ENCODE measurements at regions not wholly inside any gene's neighbourhood (a gene's known extent, or its start where the extent isn't known, plus 50 kb on each side); places are given as distances from the start of the nearest gene placed in this dataset.

DNA sequence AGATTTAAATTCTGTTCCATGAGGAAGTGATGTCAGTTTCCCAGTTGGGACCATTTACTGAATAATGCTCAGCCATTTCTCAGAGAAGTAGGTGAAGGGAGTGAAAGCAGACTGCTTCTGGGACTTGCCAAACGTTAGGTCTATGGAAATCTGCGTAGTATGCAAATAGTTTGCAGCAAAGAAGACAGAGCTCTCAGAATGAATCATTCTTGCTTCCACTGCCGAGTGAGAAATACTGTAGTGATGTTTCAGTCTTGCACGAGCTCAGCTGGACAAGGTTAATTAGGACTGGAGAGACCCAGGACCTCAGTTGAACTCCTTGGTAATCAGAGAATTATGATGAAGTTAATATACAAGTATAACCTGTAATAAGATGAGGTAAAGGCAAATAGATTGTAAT lies 317.7 kb upstream of the DAB1 start:
- no peak overlapping the region for H3K27ac ChIP-seq
- TF ChIP-seq ZFX (IDR thresholded peaks at IDR 0.05; ENCODE audit: borderline replicate concordance), result no peak
- TF ChIP-seq, protein P1, sequence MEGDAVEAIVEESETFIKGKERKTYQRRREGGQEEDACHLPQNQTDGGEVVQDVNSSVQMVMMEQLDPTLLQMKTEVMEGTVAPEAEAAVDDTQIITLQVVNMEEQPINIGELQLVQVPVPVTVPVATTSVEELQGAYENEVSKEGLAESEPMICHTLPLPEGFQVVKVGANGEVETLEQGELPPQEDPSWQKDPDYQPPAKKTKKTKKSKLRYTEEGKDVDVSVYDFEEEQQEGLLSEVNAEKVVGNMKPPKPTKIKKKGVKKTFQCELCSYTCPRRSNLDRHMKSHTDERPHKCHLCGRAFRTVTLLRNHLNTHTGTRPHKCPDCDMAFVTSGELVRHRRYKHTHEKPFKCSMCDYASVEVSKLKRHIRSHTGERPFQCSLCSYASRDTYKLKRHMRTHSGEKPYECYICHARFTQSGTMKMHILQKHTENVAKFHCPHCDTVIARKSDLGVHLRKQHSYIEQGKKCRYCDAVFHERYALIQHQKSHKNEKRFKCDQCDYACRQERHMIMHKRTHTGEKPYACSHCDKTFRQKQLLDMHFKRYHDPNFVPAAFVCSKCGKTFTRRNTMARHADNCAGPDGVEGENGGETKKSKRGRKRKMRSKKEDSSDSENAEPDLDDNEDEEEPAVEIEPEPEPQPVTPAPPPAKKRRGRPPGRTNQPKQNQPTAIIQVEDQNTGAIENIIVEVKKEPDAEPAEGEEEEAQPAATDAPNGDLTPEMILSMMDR (IDR thresholded peaks at IDR 0.05), result no peak

DNA sequence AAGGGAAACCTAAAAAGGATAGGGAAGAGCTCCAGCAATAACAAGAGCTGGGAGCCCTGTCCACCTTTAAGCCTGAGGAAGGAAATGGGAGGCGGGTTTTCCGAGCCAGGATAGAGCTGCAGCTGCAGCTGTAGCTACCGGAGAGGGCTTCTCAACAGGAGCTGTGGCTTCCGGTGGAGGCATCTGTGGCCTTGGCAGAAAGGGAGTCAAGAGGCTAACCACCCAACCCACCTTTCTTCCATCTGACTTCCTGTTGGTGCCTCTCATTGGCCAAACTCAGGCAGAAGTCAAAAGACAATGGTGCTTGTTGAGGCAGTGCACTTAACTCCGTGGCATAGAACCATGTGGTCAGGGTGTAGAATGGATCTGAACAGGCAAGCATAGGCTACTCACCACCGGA lies 313.1 kb upstream of the DAB1 start:
- no peak overlapping the region for H3K27ac ChIP-seq
- TF ChIP-seq, protein P1 (IDR thresholded peaks at IDR 0.05), result no peak
- no peak for TF ChIP-seq ZFX (IDR thresholded peaks at IDR 0.05; ENCODE audit: borderline replicate concordance)

DNA sequence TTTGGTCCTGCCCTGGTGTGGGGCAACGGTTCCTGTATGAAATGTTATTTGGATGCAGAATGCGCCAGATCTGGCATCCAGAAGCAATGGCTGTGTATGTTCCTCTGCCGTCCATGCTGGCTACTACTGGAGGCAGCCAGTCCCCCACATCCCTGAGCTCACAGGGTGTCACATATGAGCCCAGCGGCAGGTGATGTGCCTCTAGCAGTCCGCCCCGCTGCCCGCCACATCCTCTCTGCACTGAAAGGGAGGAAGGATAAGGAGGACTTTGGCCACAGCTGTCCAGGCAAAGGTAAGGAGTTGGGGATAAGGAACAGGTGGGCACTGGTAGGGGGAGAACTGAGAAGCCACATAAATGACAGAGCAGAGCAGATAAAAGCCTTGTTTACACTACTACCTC lies 305.3 kb upstream of the DAB1 start:
- TF ChIP-seq, protein P1 (IDR thresholded peaks at IDR 0.05), result no peak

DNA sequence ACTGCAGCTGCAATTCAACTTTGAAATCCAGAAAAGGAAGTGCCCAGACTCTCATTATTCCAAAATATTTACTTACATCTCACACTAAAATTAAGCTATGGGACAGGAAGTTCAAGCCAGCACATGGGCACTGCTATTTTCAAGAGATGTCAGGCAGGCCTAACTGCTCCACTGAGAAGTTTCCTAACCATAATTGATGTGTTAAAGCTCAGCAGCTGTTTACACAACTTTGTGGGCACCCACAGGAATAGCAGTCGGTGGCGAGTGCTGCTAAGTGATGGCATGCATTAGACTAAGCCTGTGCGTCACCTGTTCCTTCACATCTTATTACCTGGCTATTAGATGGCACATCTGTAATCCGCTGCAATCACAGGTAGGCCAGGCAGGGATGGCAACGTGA lies 303.3 kb upstream of the DAB1 start:
- H3K27ac ChIP-seq, result no peak overlapping the region
- TF ChIP-seq, protein P1 (IDR thresholded peaks at IDR 0.05), result no peak
- TF ChIP-seq ZFX (IDR thresholded peaks at IDR 0.05; ENCODE audit: borderline replicate concordance), result no peak

More for the DNA sequence above, 305.3 kb upstream of the DAB1 start:
- no peak overlapping the region for H3K27ac ChIP-seq

DNA sequence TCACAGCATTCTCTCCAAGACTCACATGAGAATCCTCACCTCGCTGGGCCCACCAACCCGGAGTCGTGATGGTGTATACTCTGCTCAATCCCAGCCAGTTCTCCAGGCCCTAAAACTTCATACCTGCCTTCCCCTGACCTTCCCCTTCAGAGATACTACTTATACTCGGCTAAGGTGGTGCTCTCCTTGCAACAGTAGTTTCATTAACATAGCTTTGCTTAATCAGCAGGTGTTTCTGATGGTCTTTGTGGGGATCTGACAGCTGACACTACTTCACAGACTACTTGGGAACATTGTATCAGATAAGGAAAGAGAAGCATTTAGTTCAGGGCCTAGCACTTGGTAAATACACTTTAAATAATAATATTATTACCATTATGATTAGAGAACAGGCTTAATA lies 301.5 kb upstream of the DAB1 start:
- no peak overlapping the region for H3K27ac ChIP-seq
- TF ChIP-seq, protein P1 (IDR thresholded peaks at IDR 0.05), result no peak
- no peak for TF ChIP-seq ZFX (IDR thresholded peaks at IDR 0.05; ENCODE audit: borderline replicate concordance)

DNA sequence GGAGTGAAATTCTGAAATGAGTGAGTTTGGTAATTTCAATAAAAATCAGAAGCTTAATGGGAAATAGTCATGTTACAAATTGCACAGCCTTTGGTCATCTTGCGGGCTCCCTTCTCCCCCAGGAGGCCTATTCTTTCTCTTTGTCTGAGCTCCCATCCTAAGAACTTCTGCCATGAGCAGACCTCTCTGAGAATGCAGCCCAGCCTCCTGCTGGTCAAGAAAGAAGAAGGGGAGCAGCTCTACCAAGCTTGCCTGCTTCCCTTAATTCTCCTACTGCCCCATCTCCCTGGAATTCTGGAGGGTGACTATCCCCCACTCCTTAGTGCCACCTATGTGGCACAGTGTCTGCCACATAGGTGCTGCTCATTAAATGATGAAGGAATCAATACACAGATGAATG lies 300.7 kb upstream of the DAB1 start:
- H3K27ac ChIP-seq, result no peak overlapping the region
- TF ChIP-seq, protein P1 (IDR thresholded peaks at IDR 0.05), result no peak
- TF ChIP-seq ZFX (IDR thresholded peaks at IDR 0.05; ENCODE audit: borderline replicate concordance), result no peak

DNA sequence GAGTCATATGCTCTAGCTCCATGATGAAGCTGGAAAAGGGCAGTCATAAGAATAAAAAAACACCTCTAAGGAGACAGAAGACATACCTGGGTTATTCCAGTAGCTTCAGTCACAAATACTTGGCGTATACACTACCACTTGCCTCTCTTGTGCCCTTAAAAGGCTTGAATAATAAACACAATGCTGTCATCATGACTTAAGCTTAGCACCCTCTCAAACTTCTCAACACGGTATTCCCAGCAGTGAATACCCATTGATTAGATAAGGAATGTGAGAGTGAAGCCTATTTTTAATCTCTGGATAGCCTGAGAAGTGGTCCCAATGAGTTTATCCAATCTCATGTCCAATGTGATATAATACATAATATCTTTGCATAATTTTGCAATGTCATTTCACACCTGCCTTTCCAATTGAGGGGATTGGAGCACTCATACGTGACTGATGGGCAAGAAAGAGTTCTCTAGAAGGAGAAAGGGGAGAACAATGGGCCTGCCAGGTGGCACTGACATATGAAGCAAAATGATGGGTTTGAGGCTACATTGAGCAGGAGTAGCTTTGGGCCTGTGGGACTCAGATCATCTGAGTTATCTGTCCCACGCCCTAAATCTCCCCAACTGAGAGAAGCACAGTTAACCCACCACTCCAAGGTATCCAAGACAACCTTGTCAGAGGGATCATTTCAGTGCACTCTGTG lies 298.6 kb upstream of the DAB1 start:
- TF ChIP-seq ZFX (IDR thresholded peaks at IDR 0.05; ENCODE audit: borderline replicate concordance), result no peak
- TF ChIP-seq, protein P1 (IDR thresholded peaks at IDR 0.05), result no peak

More for the DNA sequence above, 298.6 kb upstream of the DAB1 start:
- no peak overlapping the region for H3K27ac ChIP-seq

Measured in 22Rv1 (cell line).